ENCODE measurements at regions not wholly inside any gene's neighbourhood (a gene's known extent, or its start where the extent isn't known, plus 50 kb on each side); places are given as distances from the start of the nearest gene placed in this dataset.

- TF ChIP-seq CTCF (IDR thresholded peaks at IDR 0.05; ENCODE audit: insufficient read depth, low read depth, low read length), result no peak
- TF ChIP-seq EZH2 (IDR thresholded peaks at IDR 0.05; ENCODE audit: insufficient read depth, low read length), result no peak
These were observed 399.9 kb upstream of the MARCKS start for GRCh38 chr6:113457198-113457597.
